ENCODE measurements at regions not wholly inside any gene's neighbourhood (a gene's known extent, or its start where the extent isn't known, plus 50 kb on each side); places are given as distances from the start of the nearest gene placed in this dataset.

- no peaks in the 10 kb centered on the region for H3K27me3 ChIP-seq (ENCODE audit: insufficient read depth, low read length)
- H3K9me3 ChIP-seq (ENCODE audit: control insufficient read depth in 1 of 2, insufficient read depth in 1 of 2, low read depth in 1 of 2, low read length in 2 of 2): no peaks in the 10 kb centered on the region
- H3K79me2 ChIP-seq (ENCODE audit: insufficient read depth, low read length): no peaks in the 10 kb centered on the region
- DNase-seq (ENCODE audit: low read depth, low spot score): no peak
- no peak overlapping the region for H3K9ac ChIP-seq (ENCODE audit: low read length)
- no peak overlapping the region for H2AFZ ChIP-seq (ENCODE audit: low read depth, low read length, poor library complexity, severe bottlenecking)
- H3K4me3 ChIP-seq (replicated peaks in 1 of 2; ENCODE audit: low read depth in 1 of 2, low read length in 2 of 2): no peak overlapping the region
- ChIA-PET POLR2A (no interaction called here), CTCF (no interaction called here), RAD21 (ENCODE audit: low non-redundant PET in 1 of 2, low total read pairs in 2 of 2, uncharacterized antibody in 2 of 2, unreplicated experiment in 2 of 2) (no interaction called here)
- TF ChIP-seq SP1 (IDR thresholded peaks at IDR 0.05; ENCODE audit: low read depth) (no peak), ZNF274 (IDR thresholded peaks at IDR 0.05; ENCODE audit: low read depth, low read length) (no peak), ATF3 (IDR thresholded peaks at IDR 0.05) (no peak), POLR2A (IDR thresholded peaks at IDR 0.05; ENCODE audit: borderline replicate concordance, extremely low read depth, insufficient read depth, insufficient read length) (no peak), ZFX (IDR thresholded peaks at IDR 0.05) (no peak), CEBPB (IDR thresholded peaks at IDR 0.05; ENCODE audit: low read depth) (no peak), ZBTB33 (IDR thresholded peaks at IDR 0.05; ENCODE audit: extremely low read depth, insufficient replicate concordance, low read length) (no peak), SIN3A (IDR thresholded peaks at IDR 0.05; ENCODE audit: low read depth) (no peak), REST (IDR thresholded peaks at IDR 0.05; ENCODE audit: low read depth) (no peak), POLR2AphosphoS5 (IDR thresholded peaks at IDR 0.05; ENCODE audit: low read depth, low read length) (no peak), FOSL1 (IDR thresholded peaks at IDR 0.05; ENCODE audit: low read depth) (no peak), CBX3 (IDR thresholded peaks at IDR 0.05; ENCODE audit: low read depth) (no peak)
- ATAC-seq: no peak
- H3K27ac ChIP-seq (ENCODE audit: low read depth, low read length): no peak overlapping the region
- BruUV-seq (replicated peaks): no TSS peak
- H3K36me3 ChIP-seq (ENCODE audit: control insufficient read depth in 1 of 2, insufficient read depth in 2 of 2, low read length in 2 of 2): no peaks in the 10 kb centered on the region
- H3K4me1 ChIP-seq (ENCODE audit: control insufficient read depth in 1 of 2, insufficient read depth in 2 of 2, low read length in 2 of 2): no peaks in the 10 kb centered on the region
- H3K4me2 ChIP-seq (ENCODE audit: low read length): no peak overlapping the region
- intact Hi-C loops (cut with micrococcal nuclease): no loop called here
- H4K20me1 ChIP-seq (ENCODE audit: insufficient read depth): no peaks in the 10 kb centered on the region
- no peaks in the 10 kb centered on the region for H3K9me2 ChIP-seq (ENCODE audit: insufficient read depth)
Observed at GRCh38 chr13:72400856-72401255, 326.6 kb downstream of the MZT1 start.
